ENCODE measurements at regions not wholly inside any gene's neighbourhood (a gene's known extent, or its start where the extent isn't known, plus 50 kb on each side); places are given as distances from the start of the nearest gene placed in this dataset.

DNA sequence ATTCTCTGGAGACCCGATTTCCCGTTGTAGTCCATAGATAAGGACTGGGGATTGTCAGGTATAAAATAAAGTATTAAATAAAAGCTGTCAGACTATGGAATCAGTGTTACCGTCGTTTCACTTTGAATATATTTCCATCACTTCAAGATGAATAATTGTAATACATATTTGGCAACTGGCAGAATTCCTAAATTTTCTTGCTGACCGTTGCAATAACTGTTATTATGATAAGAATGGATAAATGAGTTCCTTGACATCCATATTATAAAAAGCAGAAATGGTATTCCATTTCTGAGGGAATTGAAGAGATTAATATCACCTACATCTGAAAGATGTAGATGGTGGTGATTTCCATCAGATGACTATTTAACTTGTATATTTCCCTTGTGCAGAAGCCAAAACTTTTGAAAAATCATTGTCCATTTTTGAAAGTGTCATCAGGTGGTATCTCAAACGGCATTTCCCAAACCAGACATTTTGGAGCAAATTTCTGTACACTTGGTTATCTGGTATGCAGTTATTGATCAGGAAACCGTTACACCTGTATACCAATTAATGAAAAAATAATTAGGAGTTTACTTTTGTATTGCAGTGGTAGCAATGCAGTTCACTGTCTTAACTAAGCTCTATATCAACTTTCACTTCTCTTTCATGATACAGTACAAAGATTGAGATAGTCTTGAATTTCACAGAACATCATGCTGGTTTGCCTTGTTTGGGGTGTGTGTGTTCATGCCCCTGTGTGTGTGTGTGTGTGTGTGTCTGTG is 878.5 kb downstream of the PCDH18 start:
- no peak overlapping the region for H3K9ac ChIP-seq (ENCODE audit: low read length)
- H3K36me3 ChIP-seq (ENCODE audit: low read length): no peaks in the 10 kb centered on the region
- H3K27me3 ChIP-seq (ENCODE audit: low read length): no peaks in the 10 kb centered on the region
- H3K27ac ChIP-seq (ENCODE audit: low read depth, low read length): no peak overlapping the region
- no peak overlapping the region for H3K4me3 ChIP-seq (ENCODE audit: insufficient read depth, low read length, poor library complexity, severe bottlenecking)
- H3K9me2 ChIP-seq (replicated peaks; ENCODE audit: insufficient read depth, low read length): no peaks in the 10 kb centered on the region
- no peaks in the 10 kb centered on the region for H4K20me1 ChIP-seq (ENCODE audit: low read depth, low read length)
- peak overlapping the region; percentile 4 for H2AFZ ChIP-seq (ENCODE audit: low read depth, low read length, severe bottlenecking)
- H3K79me2 ChIP-seq (ENCODE audit: insufficient read depth, low read length): no peaks in the 10 kb centered on the region
- TF ChIP-seq EZH2phosphoT487 (conservative IDR thresholded peaks at IDR 0.05; ENCODE audit: low read length): no peak
- TF ChIP-seq, protein P1, sequence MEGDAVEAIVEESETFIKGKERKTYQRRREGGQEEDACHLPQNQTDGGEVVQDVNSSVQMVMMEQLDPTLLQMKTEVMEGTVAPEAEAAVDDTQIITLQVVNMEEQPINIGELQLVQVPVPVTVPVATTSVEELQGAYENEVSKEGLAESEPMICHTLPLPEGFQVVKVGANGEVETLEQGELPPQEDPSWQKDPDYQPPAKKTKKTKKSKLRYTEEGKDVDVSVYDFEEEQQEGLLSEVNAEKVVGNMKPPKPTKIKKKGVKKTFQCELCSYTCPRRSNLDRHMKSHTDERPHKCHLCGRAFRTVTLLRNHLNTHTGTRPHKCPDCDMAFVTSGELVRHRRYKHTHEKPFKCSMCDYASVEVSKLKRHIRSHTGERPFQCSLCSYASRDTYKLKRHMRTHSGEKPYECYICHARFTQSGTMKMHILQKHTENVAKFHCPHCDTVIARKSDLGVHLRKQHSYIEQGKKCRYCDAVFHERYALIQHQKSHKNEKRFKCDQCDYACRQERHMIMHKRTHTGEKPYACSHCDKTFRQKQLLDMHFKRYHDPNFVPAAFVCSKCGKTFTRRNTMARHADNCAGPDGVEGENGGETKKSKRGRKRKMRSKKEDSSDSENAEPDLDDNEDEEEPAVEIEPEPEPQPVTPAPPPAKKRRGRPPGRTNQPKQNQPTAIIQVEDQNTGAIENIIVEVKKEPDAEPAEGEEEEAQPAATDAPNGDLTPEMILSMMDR (IDR thresholded peaks at IDR 0.05; ENCODE audit: insufficient read depth, low read length, poor library complexity, severe bottlenecking): no peak
- H3K4me2 ChIP-seq (ENCODE audit: low read depth, low read length, poor library complexity, severe bottlenecking): no peak overlapping the region
- no peaks in the 10 kb centered on the region for H3K9me3 ChIP-seq (ENCODE audit: insufficient read depth, low read length)
- H3F3A ChIP-seq (ENCODE audit: insufficient read depth): no peaks in the 10 kb centered on the region

DNA sequence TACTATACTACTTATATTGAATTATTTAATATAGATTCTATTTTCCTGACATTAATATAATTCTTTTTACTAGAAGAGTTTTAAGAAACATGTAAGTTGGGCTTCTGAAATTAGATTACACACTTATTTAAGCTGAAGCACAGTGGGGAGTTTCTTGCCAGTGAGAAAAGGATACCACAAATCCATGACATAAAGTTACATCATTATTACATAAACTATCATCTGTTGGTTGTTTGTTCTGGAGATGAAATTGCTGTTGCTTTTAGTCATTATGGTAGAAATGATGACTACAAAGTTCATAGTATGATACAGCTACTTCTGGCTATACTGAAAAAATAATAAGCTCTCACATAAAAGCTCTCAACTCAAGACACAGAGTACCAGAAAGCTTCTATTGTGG is 880.4 kb downstream of the PCDH18 start:
- no peaks in the 10 kb centered on the region for H3K9me3 ChIP-seq (ENCODE audit: insufficient read depth, low read length)
- TF ChIP-seq, protein P1 (IDR thresholded peaks at IDR 0.05; ENCODE audit: insufficient read depth, low read length, poor library complexity, severe bottlenecking): no peak
- no peak for TF ChIP-seq EZH2phosphoT487 (conservative IDR thresholded peaks at IDR 0.05; ENCODE audit: low read length)
- no peaks in the 10 kb centered on the region for H3K79me2 ChIP-seq (ENCODE audit: insufficient read depth, low read length)
- no peaks in the 10 kb centered on the region for H3K36me3 ChIP-seq (ENCODE audit: low read length)
- H3K9ac ChIP-seq (ENCODE audit: low read length): no peak overlapping the region
- H3F3A ChIP-seq (ENCODE audit: insufficient read depth): no peaks in the 10 kb centered on the region
- no peaks in the 10 kb centered on the region for H4K20me1 ChIP-seq (ENCODE audit: low read depth, low read length)
- H3K4me2 ChIP-seq (ENCODE audit: low read depth, low read length, poor library complexity, severe bottlenecking): no peak overlapping the region
- no peak overlapping the region for H2AFZ ChIP-seq (ENCODE audit: low read depth, low read length, severe bottlenecking)
- no peaks in the 10 kb centered on the region for H3K27me3 ChIP-seq (ENCODE audit: low read length)
- H3K9me2 ChIP-seq (replicated peaks; ENCODE audit: insufficient read depth, low read length): no peaks in the 10 kb centered on the region
- H3K27ac ChIP-seq (ENCODE audit: low read depth, low read length): no peak overlapping the region
- H3K4me3 ChIP-seq (ENCODE audit: insufficient read depth, low read length, poor library complexity, severe bottlenecking): no peak overlapping the region

DNA sequence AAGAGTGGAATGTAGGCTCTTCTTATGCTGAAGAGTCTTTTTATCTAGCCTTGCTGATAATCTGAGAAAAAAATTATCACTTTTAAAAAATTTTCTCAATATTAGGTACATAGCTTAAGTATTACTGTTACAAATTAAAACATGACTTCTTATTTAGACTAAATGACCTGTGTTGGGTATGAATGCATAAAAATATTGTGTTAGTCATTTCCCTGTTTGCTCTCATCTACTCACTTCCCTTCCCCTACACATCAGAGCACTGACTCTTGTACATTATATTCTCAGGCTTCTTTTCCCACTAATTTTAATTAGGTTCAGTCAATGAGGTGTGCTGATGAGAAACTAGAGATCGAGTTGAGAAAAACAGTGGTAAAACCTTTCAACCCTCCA is 881.0 kb downstream of the PCDH18 start:
- no peaks in the 10 kb centered on the region for H3K9me2 ChIP-seq (replicated peaks; ENCODE audit: insufficient read depth, low read length)
- H3K9ac ChIP-seq (ENCODE audit: low read length): no peak overlapping the region
- H3K4me2 ChIP-seq (ENCODE audit: low read depth, low read length, poor library complexity, severe bottlenecking): no peak overlapping the region
- H3F3A ChIP-seq (ENCODE audit: insufficient read depth): no peaks in the 10 kb centered on the region
- no peaks in the 10 kb centered on the region for H3K36me3 ChIP-seq (ENCODE audit: low read length)
- no peak overlapping the region for H3K4me3 ChIP-seq (ENCODE audit: insufficient read depth, low read length, poor library complexity, severe bottlenecking)
- no peak for TF ChIP-seq EZH2phosphoT487 (conservative IDR thresholded peaks at IDR 0.05; ENCODE audit: low read length)
- TF ChIP-seq, protein P1 (IDR thresholded peaks at IDR 0.05; ENCODE audit: insufficient read depth, low read length, poor library complexity, severe bottlenecking): no peak
- no peaks in the 10 kb centered on the region for H4K20me1 ChIP-seq (ENCODE audit: low read depth, low read length)
- no peaks in the 10 kb centered on the region for H3K27me3 ChIP-seq (ENCODE audit: low read length)
- peak overlapping the region; percentile 13 for H2AFZ ChIP-seq (ENCODE audit: low read depth, low read length, severe bottlenecking)
- H3K27ac ChIP-seq (ENCODE audit: low read depth, low read length): no peak overlapping the region
- no peaks in the 10 kb centered on the region for H3K79me2 ChIP-seq (ENCODE audit: insufficient read depth, low read length)
- H3K9me3 ChIP-seq (ENCODE audit: insufficient read depth, low read length): no peaks in the 10 kb centered on the region

Measured in SU-DHL-6 (cell line).